Fibroblast of pulmonary artery (primary cell): ENCODE measurements at regions not wholly inside any gene's neighbourhood (a gene's known extent, or its start where the extent isn't known, plus 50 kb on each side); places are given as distances from the start of the nearest gene placed in this dataset.
"Not testable (repeated sequence)": the region's sequence is repeated elsewhere in the genome, so short reads cannot be mapped to it uniquely, and the experiment has no call there.

Source experiments
- DNase-seq: peaks from one replicate; pipeline ENCODE4 v3.0.0-alpha.2; 2010; ENCODE audit warnings: low read depth
- H3K4me3 ChIP-seq: replicated peaks from 2 replicates; pipeline ENCODE4 v1.5.1; 2011; ENCODE audit warnings: low read depth, mild to moderate bottlenecking, control low read depth, low read length, moderate library complexity
- CTCF ChIP-seq: IDR thresholded peaks from 2 replicates; pipeline ENCODE4 v1.5.1; 2011; ENCODE audit warnings: mild to moderate bottlenecking, control low read depth, low read length, inconsistent platforms; ENCODE audit errors: missing control alignments

GRCh38 chr13:18252848-18253247 lies 928.8 kb downstream of the TUBA3C start:
- not testable (repeated sequence) for DNase-seq, H3K4me3 ChIP-seq

DNA sequence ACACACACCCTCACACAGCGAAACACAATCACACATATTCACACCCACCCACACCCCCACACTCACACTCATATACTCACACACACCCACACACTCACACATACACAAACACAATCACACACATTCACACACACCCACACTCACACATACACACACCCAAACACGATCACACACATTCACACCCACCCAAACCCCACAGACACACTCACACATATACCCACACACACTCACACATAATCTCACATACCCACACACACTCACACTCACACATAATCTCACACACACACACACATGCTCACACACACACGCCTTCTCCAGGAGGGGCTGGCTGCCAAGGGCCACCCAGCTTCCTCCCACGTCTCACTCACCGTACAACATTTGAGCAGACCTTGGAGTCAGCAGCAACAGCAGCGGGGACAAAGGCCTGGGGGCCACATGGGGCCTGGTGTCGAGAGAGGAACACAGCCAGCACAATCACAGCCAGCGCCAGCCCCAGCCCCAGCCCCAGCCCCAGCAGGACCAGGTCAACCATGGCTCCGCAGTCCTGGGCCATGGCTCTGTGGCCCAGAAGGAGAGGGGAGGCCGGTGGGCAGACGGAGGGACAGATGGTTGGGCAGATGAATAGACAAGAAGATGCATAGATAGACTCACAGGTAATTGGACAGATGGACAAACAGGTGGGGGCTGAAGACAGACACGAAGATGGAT lies 932.9 kb downstream of the TUBA3C start:
- not testable (repeated sequence) for DNase-seq, H3K4me3 ChIP-seq

DNA sequence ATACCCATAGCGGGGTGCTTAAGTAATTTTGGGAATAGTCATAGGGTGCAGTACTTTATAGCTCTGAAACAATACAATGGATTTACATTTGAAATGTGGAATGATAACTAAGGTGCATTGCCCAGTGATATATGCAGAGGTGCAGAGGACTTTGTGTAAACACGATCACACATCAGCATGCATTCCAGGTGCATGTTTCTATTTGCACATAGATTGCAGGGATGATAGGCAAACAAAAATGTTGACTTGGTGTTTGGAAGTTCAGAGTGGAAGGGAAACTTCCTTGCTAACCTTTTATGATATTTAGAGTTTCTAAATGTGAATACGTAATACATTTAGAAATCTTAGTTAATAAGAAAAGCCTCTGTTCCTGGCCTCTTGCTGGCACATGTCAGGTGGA lies 941.5 kb downstream of the TUBA3C start:
- not testable (repeated sequence) for H3K4me3 ChIP-seq, DNase-seq

DNA sequence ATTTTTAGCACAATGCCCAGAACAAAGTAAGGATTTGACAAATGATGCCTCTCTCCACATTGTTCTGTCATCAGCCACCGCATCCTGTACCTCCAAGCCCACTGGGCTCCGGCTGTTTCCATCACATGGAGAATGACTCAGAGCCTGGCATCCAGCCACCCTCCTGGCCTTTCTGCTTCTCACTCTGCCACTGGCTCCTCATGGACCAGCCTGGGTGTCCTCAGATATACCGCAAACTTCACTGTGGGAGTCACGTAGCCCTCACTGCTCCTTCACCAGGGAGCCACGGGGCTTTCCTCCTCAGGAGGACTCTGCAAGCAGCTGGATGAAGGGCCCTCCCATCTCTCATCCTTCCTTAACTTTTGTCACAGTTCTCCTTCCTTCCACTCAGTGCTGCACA lies 943.0 kb downstream of the TUBA3C start:
- not testable (repeated sequence) for H3K4me3 ChIP-seq, DNase-seq

- TF ChIP-seq CTCF, result no peak
Observed at GRCh38 chr13:18236528-18236815, 945.2 kb downstream of the TUBA3C start.

GRCh38 chr13:18235756-18236527 lies 945.7 kb downstream of the TUBA3C start:
- DNase-seq, result no peak
- no peak overlapping the region for H3K4me3 ChIP-seq
- TF ChIP-seq CTCF, result no peak

More at GRCh38 chr13:18236528-18236815, 945.2 kb downstream of the TUBA3C start:
- H3K4me3 ChIP-seq, result no peak overlapping the region
- no peak for DNase-seq

- DNase-seq, result no peak
- no peak for TF ChIP-seq CTCF
- H3K4me3 ChIP-seq, result no peak overlapping the region
Observed at GRCh38 chr13:18235172-18235571, 946.5 kb downstream of the TUBA3C start.

DNA sequence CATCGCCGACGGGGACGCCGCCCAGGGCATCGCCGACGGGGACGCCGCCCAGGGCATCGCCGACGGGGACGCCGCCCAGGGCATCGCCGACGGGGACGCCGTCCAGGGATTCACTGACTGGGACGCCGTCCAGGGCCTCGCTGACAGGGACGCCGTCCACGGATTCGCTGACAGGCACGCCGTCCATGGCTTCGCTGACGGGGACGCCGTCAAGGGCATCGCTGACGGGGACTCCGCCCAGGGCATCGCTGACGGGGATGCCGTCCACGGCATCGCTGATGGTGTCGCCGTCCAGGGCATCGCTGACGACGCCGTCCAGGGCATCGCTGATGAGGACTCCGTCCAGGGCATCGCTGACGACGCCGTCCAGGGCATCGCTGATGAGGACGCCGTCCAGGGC lies 947.2 kb downstream of the TUBA3C start:
- not testable (repeated sequence) for H3K4me3 ChIP-seq, DNase-seq

DNA sequence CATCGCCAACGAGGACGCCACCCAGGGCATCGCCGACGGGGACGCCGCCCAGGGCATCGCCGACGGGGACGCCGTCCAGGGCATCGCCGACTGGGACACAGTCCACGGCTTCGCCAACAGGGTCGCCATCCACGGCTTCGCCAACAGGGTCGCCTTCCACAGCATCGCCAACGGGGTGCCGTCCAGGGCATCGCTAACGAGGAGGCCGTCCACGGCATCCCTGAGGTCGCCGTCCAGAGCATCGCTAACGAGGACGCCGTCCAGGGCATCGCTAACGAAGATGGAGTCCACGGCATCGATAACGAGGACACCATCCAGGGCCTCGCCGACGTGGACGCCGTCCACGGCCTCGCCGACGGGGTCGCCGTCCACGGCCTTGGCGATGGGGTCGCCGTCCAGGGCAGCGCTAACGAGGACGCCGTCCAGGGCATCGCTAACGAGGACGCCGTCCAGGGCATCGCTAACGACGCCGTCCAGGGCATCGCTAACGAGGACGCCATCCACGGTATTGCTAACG lies 947.8 kb downstream of the TUBA3C start:
- no peak for DNase-seq
- TF ChIP-seq CTCF, result no peak
- no peak overlapping the region for H3K4me3 ChIP-seq
